ENCODE measurements at regions not wholly inside any gene's neighbourhood (a gene's known extent, or its start where the extent isn't known, plus 50 kb on each side); places are given as distances from the start of the nearest gene placed in this dataset.
"Not testable (repeated sequence)": the region's sequence is repeated elsewhere in the genome, so short reads cannot be mapped to it uniquely, and the experiment has no call there.

DNA sequence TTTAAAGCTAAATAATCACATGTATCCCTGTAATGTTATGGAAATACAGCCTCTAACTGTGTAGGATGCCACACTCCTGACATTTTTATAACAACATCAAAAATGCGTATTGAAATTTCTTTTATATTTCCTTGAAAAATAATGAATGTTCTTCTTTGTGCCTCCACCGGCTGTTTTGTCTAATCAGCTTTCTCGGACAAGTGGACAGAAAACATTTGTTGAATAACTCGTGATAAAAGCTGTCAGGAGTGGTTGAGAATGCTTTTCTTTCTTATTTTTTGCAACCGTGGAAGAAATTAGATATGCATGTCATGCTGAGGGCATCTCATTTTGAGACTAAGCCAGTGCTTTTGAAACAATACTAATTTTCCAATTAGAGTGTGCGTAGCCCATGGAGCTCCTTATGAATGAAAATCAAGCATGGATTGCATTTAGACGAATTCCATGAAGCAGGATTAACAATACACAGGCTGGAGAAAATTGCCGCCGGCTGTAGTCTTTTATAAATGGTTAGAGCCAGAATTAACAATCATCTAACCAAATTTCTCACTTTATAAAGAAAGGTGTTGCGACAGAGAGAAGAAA, 614.5 kb upstream of the LCORL start:
- ATAC-seq (no peak), DNase-seq (ENCODE audit: low spot score) (no peak)

DNA sequence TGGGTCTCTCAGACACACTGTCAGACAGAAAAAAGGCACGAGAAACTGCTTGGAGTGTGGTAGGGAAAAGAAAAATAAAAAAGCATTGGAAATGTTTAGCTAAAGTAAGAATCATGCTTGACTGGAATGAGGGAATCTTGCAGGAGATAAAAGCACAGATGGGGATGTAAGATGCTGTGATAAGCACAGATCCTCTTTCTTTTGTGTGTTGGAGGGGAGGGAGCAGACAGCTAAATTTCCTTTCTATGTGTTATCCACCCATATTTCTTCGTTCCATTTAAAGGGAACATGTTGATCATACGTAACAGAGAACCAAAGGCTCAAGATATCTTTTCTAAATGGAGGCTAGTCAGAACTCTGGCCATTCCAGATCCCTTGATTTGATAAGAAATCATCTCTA, 614.0 kb upstream of the LCORL start:
- no peak for DNase-seq (ENCODE audit: low spot score)
- ATAC-seq, result no peak

DNA sequence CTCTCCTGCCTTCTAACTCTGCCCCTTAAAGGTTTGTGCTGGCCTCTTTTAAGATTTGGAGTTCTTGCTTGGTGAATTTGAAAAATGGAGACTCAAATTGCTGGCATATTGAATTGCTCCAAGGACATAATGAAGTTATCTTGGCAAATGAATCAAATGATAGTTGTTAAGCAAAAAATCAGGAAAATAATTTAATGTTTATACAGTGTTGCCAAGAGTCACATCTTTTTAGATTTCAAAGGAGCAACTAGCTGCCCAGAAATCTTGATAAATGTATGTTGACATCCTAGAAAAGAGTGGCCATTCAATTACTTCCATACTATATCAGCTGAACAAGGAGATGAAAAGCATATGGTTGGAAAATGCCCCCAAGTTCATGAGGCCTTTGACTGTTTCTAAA, 610.0 kb upstream of the LCORL start:
- ATAC-seq (no peak), DNase-seq (ENCODE audit: low spot score) (no peak)

DNA sequence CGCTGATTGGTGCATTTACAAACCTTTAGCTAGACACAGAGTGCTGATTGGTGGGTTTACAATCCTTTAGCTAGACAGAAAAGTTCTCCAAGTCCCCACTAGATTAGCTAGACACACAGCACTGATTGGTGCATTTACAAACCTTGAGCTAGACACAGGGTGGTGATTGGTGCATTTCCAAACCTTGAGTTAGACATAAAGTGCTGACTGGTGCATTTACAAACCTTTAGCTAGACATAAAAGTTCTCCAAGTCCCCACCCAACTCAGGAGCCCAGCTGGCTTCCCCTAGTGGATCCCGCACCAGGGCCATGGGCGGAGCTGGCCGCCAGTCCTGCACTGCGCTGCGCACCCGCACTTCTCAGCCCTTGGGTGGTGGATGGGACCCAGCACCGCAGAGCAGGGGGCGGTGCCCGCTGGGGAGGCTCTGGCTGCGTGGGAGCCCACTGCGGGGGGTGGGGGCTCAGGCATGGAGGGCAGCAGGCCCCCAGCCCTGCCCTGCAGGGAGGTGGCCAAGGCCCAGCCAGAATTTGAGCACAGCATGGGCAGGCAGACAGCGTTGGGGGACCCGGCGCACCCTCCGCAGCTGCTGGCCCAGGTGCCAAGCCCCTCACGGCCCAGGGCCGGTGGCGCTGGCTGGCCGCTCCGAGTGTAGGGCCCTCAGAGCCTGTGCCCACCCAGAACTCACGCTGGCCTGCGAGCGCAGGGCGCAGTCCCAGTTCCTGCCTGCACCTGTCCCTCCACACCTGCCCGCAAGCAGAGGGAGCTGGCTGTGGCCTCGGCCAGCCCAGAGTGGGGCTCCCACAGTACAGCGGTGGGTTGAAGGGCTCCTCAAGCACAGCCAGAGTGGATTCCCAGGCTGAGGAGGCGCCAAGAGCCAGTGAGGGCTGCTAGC, 608.9 kb upstream of the LCORL start:
- DNase-seq (ENCODE audit: low spot score) (no peak), ATAC-seq (no peak)

DNA sequence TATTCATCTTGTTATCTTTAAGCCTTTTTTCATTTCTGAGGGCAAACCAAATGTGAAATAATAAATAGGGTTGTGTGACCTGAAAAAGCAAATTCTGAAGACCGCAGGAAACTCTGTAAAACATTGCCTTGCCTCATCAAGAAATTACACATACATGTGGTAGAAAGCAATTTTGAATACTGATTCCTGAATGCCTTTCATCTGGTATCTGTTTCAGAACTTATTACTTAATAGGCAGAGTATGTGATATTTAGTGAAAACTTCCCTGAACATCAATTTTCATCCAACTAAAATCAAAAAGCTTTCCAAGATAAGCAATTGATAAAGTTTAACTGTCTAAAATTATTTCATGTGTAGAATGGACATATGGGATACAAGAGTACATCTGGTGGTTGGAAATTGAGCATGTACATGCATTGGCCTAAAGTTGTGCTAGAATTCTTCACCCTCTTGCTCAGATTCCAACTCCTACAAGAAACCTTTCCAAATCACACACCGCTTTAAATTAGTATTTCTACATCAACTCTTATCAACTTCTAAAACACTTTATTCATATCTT, 606.0 kb upstream of the LCORL start:
- no peak for ATAC-seq
- DNase-seq (ENCODE audit: low spot score), result no peak

DNA sequence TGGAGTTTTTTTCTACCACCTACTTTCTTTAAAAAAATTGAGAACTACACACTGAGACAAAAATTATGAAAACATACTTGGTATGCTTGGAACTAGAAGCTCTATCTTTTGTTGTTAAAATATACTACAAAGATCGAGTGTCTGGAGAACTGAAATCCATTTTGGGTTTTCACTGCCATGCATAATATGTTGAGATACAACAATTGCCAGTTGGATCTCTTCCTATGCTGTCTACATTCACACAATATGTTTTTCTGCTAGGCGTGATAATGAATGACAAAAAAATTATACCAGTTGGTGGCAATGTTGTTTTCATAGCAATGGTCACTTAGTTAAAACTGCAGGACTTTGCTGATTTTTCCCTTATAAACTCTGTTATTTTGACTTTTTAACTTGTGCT, 605.4 kb upstream of the LCORL start:
- DNase-seq (ENCODE audit: low spot score), result no peak
- no peak for ATAC-seq

DNA sequence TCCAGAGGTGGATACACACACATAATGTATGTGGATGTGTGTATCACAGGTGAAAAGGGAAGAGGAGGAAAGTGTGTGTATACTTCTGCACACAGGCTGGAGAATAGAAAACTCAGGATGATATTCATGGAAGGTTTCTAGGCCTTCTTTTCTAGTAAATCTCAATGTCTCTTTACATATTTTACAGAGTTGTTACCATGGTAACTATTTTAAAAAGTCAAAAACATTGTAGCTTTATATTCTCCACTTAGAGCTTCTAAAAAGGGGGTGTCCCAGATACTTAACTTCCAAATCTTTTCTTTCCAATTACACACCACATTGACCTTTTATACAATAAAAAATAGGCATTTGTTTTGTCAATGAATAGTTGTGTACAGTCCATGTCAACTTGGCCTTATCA, 604.8 kb upstream of the LCORL start:
- no peak for DNase-seq (ENCODE audit: low spot score)
- ATAC-seq, result no peak

DNA sequence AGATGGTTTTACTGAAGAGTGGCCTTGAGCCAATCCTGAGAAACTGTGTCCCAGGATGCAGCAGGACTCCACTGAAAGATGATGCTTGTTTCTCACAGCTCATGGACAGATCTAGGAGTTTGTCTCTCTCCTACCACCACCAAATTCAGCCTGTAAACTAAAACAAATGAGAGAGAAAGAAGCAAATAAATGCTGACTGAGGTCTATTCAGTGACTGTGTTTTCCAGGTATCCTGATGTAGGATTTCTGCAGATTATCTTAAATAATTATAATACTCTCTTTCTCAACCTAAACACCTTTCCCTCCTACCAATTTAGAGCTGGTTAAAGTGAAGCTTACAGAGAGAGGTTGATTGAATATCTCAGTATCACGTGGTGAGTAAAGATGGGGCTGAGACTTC, 599.6 kb upstream of the LCORL start:
- DNase-seq (ENCODE audit: low spot score), result no peak
- ATAC-seq, result no peak

DNA sequence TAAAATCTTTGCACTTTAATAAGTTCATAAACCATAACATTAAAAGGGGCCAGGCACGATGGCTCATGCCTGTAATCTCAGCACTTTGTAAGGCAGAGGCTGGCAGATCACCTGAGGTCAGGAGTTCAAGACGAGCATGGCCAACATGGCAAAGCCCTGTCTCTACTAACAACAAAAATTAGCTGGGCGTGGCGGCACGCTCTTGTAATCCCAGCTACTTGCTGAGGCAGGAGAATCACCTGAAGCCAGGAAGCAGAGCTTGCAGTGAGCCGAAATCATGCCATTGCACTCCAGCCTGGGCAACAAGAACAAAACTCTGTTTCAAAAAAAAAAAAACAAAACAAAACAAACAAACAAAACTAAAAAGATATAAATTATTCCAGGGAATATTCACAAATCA, 595.2 kb upstream of the LCORL start:
- ATAC-seq (no peak), DNase-seq (ENCODE audit: low spot score) (no peak)

DNA sequence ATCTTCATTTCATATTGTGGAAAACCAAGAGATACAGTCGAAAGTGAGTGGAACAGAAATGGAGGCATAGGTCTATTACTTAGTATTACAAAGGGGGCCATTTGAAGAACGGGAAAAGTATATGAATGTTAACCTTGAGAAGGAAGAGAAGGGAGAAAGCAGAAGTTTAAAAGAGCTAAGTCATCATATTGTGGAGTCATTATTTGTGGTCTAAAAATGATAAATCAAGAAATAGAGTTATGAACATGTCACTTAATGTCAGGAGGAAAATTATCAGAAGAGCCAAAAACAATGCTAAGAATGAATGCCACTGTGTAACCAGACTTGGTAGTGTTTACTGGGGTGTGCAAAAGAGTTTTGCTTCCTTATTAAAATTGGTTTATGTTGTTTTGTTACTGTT, 589.5 kb upstream of the LCORL start:
- DNase-seq (ENCODE audit: low spot score) (no peak), ATAC-seq (no peak)

DNA sequence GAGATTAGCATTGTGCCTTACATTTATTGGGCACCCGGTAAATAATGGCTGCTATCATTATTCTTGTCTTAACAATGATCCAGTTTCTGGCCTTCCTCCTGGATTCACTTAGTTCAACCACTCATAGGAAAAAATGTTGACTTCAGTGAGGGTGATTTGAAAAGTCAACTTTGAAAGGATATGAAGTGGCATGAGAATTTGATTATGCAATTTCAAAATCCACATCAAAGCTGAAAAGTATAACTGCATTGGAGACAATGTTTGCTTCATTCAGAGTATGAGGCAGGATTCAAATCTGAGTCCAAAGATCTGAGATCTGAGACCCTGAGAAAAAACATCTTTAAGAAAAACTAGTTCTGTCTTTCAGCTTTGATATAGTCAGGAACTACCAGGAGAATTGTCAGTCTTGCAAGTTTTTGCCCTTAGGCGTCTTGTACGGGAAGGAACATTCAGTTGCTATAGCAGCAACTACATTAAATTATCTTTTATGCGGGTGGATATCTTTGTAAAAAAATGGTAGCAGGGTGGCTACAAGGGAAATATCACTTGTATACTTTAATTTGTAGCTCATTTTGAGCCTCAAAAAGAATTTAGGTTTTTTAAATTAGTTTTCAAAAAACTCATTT, 587.5 kb upstream of the LCORL start:
- DNase-seq (ENCODE audit: low spot score) (no peak), ATAC-seq (no peak)

DNA sequence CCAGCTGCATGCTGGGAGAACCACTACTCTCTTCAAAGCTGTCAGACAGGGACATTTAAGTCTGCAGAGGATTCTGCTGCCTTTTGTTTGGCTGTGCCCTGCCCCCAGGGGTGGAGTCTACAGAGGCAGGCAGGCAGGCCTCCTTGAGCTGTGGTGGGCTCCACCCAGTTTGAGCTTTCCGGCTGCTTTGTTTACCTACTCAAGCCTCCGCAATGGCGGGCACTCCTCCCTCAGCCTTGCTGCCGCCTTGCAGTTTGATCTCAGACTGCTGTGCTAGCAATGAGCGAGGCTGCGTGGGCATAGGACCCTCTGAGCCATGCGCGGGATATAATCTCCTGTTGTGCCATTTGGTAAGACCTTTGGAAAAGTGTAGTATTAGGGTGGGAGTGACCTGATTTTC, 581.1 kb upstream of the LCORL start:
- DNase-seq (ENCODE audit: low spot score); ATAC-seq: not testable (repeated sequence)

DNA sequence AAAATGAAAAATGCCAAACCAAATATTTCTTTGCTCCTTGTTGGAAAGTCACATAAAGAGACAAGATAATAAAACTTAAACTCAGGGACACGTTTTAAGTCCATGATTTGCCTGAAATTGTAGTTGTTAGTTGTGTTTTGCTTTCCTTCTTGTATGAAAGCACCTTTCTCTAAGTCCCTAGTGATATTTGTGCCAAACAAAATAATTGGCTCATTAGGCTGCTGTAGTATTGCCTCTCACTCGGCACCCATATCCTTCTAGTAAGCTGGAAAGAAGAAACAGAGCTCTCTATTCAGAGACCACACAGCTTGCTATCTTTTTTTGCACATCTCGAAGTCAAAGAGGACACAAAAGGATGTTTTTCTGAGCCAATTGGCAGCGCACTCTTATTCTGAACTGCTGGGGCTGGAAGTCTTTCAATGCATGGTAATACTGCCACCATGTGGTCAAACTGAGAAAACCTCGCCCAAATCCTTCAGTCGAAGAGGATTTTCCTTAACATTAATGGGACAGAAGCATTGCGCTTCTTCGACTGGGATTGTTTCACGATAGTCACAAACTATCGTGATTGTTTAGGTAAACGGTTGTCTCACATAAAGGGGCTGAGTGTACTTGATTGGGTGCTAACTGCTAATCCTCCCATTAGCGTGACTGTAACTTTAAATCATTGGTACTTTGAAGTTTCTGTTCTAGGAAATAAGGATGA, 571.9 kb upstream of the LCORL start:
- peak; percentile 49 for DNase-seq (ENCODE audit: low spot score)
- peak; percentile 95 for ATAC-seq

DNA sequence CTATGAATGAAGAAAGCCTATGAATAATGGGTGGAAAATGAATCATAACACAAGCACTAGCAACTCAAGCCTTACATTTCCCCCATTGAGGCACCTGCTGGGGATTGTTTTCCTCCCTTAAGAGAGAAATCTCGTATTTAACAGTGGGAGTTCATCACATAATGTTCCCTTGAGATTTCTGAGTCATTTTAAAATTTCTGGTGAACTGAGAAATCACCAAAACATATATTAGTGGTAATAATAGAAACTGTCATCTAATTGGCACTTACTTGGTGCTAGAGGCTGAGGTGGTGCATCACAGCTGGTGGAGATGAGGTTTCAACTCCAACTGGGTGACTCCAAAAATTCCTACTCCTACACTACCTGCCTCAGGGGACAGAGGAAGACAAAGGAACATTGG, 561.3 kb upstream of the LCORL start:
- ATAC-seq (no peak), DNase-seq (ENCODE audit: low spot score) (no peak)

DNA sequence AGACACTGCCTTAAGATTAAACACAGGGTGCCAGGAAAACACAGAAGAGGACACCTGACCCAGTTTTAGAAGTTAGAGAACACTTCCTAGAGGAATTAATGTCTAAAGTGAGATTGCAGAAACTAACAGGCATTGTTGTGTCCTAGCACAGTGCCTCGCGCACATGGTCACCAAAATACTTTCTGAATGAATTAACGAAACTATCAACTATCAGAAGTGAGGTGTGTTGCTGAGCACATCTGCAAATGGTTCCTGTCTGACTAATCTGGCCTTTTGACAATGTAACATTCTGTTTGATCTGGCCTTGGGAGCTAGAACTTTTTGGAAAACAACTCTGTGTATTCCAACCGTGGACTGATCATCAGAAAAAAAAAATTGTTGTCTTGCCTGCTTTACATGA, 556.8 kb upstream of the LCORL start:
- ATAC-seq (no peak), DNase-seq (ENCODE audit: low spot score) (no peak)

DNA sequence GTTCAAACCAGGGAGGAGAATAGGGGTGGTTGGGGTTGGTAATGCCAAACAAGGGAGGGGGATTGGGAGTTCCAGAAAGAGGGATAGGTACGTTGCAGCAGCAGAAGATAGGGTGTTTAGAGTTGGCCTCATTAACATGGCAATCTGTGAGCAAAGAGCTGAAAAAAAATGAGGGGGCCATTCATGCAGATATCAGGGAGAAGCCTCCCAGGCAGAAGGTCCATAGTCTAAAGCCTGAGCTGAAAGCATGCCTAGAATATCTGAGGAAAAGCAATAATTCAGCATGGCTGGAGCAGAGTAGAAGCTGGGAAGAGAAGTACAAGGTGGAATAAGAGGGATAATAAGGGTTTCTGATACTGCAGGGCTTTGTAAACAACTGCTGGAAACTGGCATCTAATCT, 550.9 kb upstream of the LCORL start:
- DNase-seq (ENCODE audit: low spot score), result no peak
- ATAC-seq, result no peak

DNA sequence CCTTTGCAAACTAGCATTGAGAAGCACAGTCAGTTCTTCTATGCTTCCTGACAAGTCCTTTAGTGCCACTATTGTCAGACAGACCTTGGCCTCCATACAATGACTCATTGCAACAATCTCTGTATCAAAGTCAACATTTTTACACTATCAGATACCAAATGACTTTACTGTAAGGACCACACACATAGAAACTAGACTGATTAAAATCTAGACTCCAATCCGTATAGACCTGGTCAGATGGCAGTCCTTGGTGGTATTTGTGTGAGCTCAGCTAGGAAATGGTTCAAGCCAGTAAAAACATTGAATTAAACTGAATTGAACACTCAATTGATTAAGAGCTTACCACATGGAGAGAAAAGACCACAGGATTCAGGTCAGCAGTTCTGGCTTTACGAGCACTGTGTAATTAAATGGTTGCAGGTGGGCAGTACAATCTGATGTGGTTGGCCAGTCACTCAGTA, 549.8 kb upstream of the LCORL start:
- ATAC-seq (no peak), DNase-seq (ENCODE audit: low spot score) (no peak)

DNA sequence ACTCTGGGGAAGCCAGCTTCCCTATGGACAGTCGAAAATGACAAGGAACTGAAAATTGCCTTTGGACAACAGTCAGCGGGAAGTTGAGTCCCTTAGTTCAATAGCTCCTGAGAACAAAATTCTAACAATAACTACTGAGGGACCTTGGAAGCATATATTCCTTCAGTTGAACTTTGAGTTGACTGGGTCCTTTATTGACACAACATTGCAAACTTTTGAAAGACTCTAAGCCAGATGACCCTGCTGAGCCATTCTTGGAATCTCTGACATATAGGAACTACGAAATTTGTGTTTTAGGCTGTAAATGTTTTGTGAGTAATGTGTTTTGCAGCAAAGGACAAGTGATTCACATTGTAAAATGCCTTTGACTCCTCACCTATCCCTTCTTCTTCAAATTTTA, 548.8 kb upstream of the LCORL start:
- no peak for ATAC-seq

DNA sequence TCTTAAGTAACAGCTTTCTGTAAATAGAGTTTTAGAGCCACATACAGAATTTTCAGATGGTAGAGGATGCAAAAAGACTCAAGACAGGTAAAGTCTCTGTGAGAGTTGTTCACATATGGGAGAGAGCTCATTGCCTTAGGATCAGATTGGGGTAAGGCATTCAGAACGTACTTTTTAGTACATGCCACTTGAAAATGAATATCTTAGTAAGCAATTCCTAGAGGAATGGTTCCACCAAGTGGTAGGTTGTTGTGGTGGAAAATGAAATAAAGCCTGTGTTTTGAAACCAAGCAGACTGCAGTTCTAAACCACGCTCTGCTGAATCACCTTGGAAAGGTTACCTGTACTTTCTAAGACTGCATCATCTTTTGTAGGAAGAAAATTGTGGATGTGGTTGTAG, 547.0 kb upstream of the LCORL start:
- ATAC-seq (no peak), DNase-seq (ENCODE audit: low spot score) (no peak)

More for the DNA sequence above, 548.8 kb upstream of the LCORL start:
- no peak for DNase-seq (ENCODE audit: low spot score)

DNA sequence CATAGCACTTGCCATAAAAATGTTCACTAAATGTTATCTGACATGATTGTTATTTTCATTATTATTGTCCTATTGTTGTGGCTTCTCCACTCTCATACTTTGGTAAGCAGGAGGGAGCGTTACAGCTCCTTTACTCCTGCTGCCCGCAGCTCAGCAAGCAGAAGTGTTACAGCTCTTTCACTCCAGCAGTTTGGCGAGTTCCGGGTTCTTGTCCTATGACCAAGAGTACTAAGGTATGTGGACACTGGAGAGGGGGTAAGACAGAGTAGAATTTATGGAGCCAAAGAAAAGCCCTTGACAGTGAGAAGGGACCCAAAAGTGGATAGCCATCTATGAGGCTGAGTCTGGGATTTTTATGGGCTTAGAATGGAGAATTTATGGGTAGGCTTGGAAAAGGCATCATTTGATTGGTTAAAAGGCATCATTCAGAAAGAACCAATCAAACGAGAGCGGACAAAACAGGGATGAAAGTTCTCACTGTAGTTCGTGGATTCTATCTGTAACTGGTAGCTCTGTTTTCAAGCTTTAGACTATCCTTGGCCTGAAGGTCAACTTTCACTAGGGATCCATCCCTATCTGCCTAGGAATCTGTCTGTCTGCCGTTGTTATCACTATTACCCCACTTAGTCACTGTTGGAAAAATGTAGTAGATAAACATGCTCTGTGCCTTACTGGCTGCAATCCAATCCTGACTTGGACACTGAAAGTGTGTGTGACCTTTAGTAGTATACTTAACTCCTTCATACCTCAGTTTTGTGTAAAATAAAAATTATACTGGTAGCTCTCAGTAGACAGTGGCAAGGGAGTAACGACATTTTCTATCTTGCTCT, 545.6 kb upstream of the LCORL start:
- no peak for ATAC-seq
- no peak for DNase-seq (ENCODE audit: low spot score)

Measured in left lobe of liver (tissue), 2 donors.